HCT116 (cell line): ENCODE measurements at regions not wholly inside any gene's neighbourhood (a gene's known extent, or its start where the extent isn't known, plus 50 kb on each side); places are given as distances from the start of the nearest gene placed in this dataset.

Source experiments
- ATAC-seq: fragments of 200-7000 bp; cut with Tn5 transposase; 2 replicates; pipeline ENCODE4 v1.9.1; 2020; ENCODE audit warnings: mild to moderate bottlenecking, moderate library complexity
- BruUV-seq: library from RNA; stranded (reverse); fragments of 400-500 nt; replicated peaks from 2 replicates; lab custom pipeline; 2021; lab: Mats Ljungman, UMichigan
- CTCF ChIA-PET: fragments of 300-600 bp; sonication (Branson Sonifier 250); formaldehyde crosslinking; loops from one replicate; lab custom pipeline; 2021; ENCODE audit warnings: antibody characterized with exemption; lab: Charles Lee
- POLR2A ChIA-PET: fragments of 300-600, 350-600 bp; sonication (Branson Sonifier 250); formaldehyde crosslinking; loops from one replicate; lab custom pipeline; 2021; ENCODE audit warnings: antibody characterized with exemption; lab: Charles Lee
- RAD21 ChIA-PET, 2 experiments: fragments of 300-600 bp; sonication (Branson Sonifier 250); formaldehyde crosslinking; loops; one replicate each; lab custom pipeline; 2023; ENCODE audit warnings: low total read pairs in 2 of 2; ENCODE audit not compliant: uncharacterized antibody in 2 of 2, unreplicated experiment in 2 of 2, low non-redundant PET in 1 of 2; lab: Charles Lee
- DNase-seq: peaks from one replicate; pipeline ENCODE4 v3.0.0-alpha.2; 2010; ENCODE audit warnings: low read depth, low spot score
- H2AFZ ChIP-seq: fragments of 200-600 bp; shearing (Covaris generic), sonication (generic); 2 replicates; pipeline ENCODE4 v1.6.1; 2017; ENCODE audit warnings: low read depth, mixed run types, mixed read lengths, antibody characterized with exemption, low read length; ENCODE audit not compliant: poor library complexity, severe bottlenecking
- H3K27ac ChIP-seq: 2 replicates; pipeline ENCODE4 v1.5.1; 2012; ENCODE audit warnings: low read depth, low read length
- H3K27me3 ChIP-seq: fragments of 200-600 bp; sonication (generic); 2 replicates; pipeline ENCODE4 v1.6.1; 2016; ENCODE audit warnings: mixed run types, low read length, mixed read lengths; ENCODE audit not compliant: insufficient read depth
- H3K36me3 ChIP-seq, 2 experiments: fragments of 200-500 bp in 1 of 2; fragments of 200-600 bp in 1 of 2; sonication (Bioruptor generic) in 1 of 2; sonication (generic) in 1 of 2; 2 replicates each; pipeline versions ENCODE4 v1.5.1 to v1.6.1; 2014 to 2016; ENCODE audit warnings: low read length in 2 of 2, inconsistent platforms in 1 of 2, mixed read lengths in 1 of 2, mixed run types in 1 of 2; ENCODE audit not compliant: insufficient read depth in 2 of 2, control insufficient read depth in 1 of 2
- H3K4me1 ChIP-seq, 2 experiments: fragments of 200-600 bp in 1 of 2; sonication (generic) in 1 of 2; 2 replicates each; pipeline versions ENCODE4 v1.5.1 to v1.6.1; 2012 to 2017; ENCODE audit warnings: low read length in 2 of 2, inconsistent platforms in 1 of 2, mild to moderate bottlenecking in 1 of 2, mixed read lengths in 1 of 2, mixed run types in 1 of 2, moderate library complexity in 1 of 2; ENCODE audit not compliant: insufficient read depth in 2 of 2, control insufficient read depth in 1 of 2
- H3K4me2 ChIP-seq: fragments of 200-600 bp; sonication (generic); 2 replicates; pipeline ENCODE4 v1.6.1; 2017; ENCODE audit warnings: mixed run types, low read length, mixed read lengths
- H3K4me3 ChIP-seq, 2 experiments: fragments of 200-600 bp in 1 of 2; sonication (generic) in 1 of 2; replicated peaks in 1 of 2; 2 replicates each; pipeline ENCODE4 v1.5.1; 2011 to 2016; ENCODE audit warnings: low read length in 2 of 2, control low read depth in 1 of 2, low read depth in 1 of 2, mild to moderate bottlenecking in 1 of 2, mixed read lengths in 1 of 2, mixed run types in 1 of 2
- H3K79me2 ChIP-seq: fragments of 200-600 bp; sonication (generic); 2 replicates; pipeline ENCODE4 v1.6.1; 2017; ENCODE audit warnings: mild to moderate bottlenecking, mixed run types, low read length, moderate library complexity, mixed read lengths; ENCODE audit not compliant: insufficient read depth
- H3K9ac ChIP-seq: fragments of 200-600 bp; sonication (generic); 2 replicates; pipeline ENCODE4 v1.6.1; 2016; ENCODE audit warnings: low read length, mixed read lengths
- H3K9me2 ChIP-seq: fragments of 200-600 bp; sonication (generic), shearing (Covaris generic); 2 replicates; pipeline ENCODE4 v1.6.1; 2017; ENCODE audit warnings: mixed run types, mild to moderate bottlenecking, moderate library complexity; ENCODE audit not compliant: insufficient read depth
- H3K9me3 ChIP-seq, 2 experiments: fragments of 200-500 bp in 1 of 2; fragments of 200-600 bp in 1 of 2; sonication (Bioruptor generic) in 1 of 2; sonication (generic) in 1 of 2; 2 replicates each; pipeline ENCODE4 v1.6.1; 2014 to 2017; ENCODE audit warnings: low read length in 2 of 2, mixed read lengths in 2 of 2, inconsistent platforms in 1 of 2, low read depth in 1 of 2, mild to moderate bottlenecking in 1 of 2, mixed run types in 1 of 2, moderate library complexity in 1 of 2; ENCODE audit not compliant: control insufficient read depth in 1 of 2, insufficient read depth in 1 of 2
- H4K20me1 ChIP-seq: fragments of 200-600 bp; sonication (generic), shearing (Covaris generic); 2 replicates; pipeline ENCODE4 v1.6.1; 2017; ENCODE audit warnings: mixed run types, mild to moderate bottlenecking, moderate library complexity; ENCODE audit not compliant: insufficient read depth
- CBX3 ChIP-seq: IDR thresholded peaks from 2 replicates; pipeline ENCODE4 v1.6.1; 2012; ENCODE audit warnings: low read depth
- CEBPB ChIP-seq: IDR thresholded peaks from 2 replicates; pipeline ENCODE4 v1.6.1; 2012; ENCODE audit warnings: low read depth
- CTCF ChIP-seq, 3 experiments: fragments of 200-600 bp in 1 of 3; sonication (generic) in 1 of 3; IDR thresholded peaks in 2 of 3; conservative IDR thresholded peaks in 1 of 3; 2 replicates each; pipeline ENCODE4 v1.5.1; 2012 to 2017; ENCODE audit warnings: low read depth in 2 of 3, low read length in 2 of 3, antibody characterized with exemption in 1 of 3, borderline replicate concordance in 1 of 3, control low read depth in 1 of 3, mild to moderate bottlenecking in 1 of 3, mixed read lengths in 1 of 3, mixed run types in 1 of 3, moderate library complexity in 1 of 3; ENCODE audit not compliant: insufficient read depth in 1 of 3
- EZH2 ChIP-seq: fragments of 200-600 bp; sonication (generic); IDR thresholded peaks from 2 replicates; pipeline ENCODE4 v1.6.1; 2017; ENCODE audit warnings: antibody characterized with exemption, mixed run types
- EZH2phosphoT487 ChIP-seq: fragments of 200-600 bp; IDR thresholded peaks from 2 replicates; pipeline ENCODE4 v1.6.1; 2018; ENCODE audit warnings: antibody characterized with exemption, borderline replicate concordance
- FOSL1 ChIP-seq: IDR thresholded peaks from 2 replicates; pipeline ENCODE4 v1.6.1; 2012; ENCODE audit warnings: low read depth
- JUND ChIP-seq: IDR thresholded peaks from 2 replicates; pipeline ENCODE4 v1.6.1; 2012
- MAX ChIP-seq: IDR thresholded peaks from 2 replicates; pipeline ENCODE4 v1.6.1; 2012
- POLR2AphosphoS5 ChIP-seq: IDR thresholded peaks from 2 replicates; pipeline ENCODE4 v1.6.1; 2011; ENCODE audit warnings: mild to moderate bottlenecking, low read depth, low read length, moderate library complexity
- RAD21 ChIP-seq: IDR thresholded peaks from 2 replicates; pipeline ENCODE4 v1.6.1; 2012; ENCODE audit warnings: low read depth, mild to moderate bottlenecking
- SIN3A ChIP-seq: IDR thresholded peaks from 2 replicates; pipeline ENCODE4 v1.6.1; 2012; ENCODE audit warnings: low read depth
- SP1 ChIP-seq: IDR thresholded peaks from 2 replicates; pipeline ENCODE4 v1.6.1; 2012; ENCODE audit warnings: low read depth
- SRF ChIP-seq: IDR thresholded peaks from 2 replicates; pipeline ENCODE4 v1.6.1; 2012; ENCODE audit warnings: low read depth
- YY1 ChIP-seq: IDR thresholded peaks from 2 replicates; pipeline ENCODE4 v1.6.1; 2011; ENCODE audit warnings: low read length, low read depth, moderate library complexity, mild to moderate bottlenecking; ENCODE audit not compliant: insufficient replicate concordance; ENCODE audit errors: extremely low read depth
- ZBTB33 ChIP-seq: IDR thresholded peaks from 2 replicates; pipeline ENCODE4 v1.6.1; 2011; ENCODE audit warnings: mild to moderate bottlenecking, low read length, moderate library complexity; ENCODE audit not compliant: insufficient replicate concordance; ENCODE audit errors: extremely low read depth
- ZFX ChIP-seq: fragments of 450-650 bp; IDR thresholded peaks from 2 replicates; pipeline ENCODE4 v1.6.1; 2017
- intact Hi-C: fragments of 100-400 bp; cut with micrococcal nuclease; formaldehyde crosslinking; loops from 2 replicates; pipeline ENCODE4 v1.10.0; 2022
- TF ChIP-seq, protein P1 (sequence below): IDR thresholded peaks from 2 replicates; pipeline ENCODE4 v1.6.1; 2012

DNA sequence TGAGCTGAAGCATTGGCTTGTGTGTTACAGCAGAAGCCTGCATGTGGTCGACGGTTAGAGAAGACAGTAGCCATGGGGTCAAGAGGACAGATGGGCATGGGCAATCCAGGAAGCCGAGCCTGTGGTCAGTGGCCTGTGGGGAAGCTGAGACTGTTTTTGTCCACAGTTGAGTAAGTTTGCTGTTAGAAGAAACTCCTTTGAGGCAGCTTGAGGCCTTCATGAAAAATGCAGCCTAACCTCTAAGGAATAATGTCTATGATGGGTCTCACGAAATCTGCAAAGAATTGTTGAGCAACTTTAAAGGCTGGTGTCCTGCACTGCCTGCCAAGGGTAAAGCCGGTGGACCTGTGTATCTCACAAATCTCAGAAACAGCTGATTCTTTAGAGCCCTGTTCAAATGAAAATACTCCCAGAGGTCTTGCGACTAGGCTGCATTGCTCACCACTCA, 322.4 kb downstream of the SETD4 start:
- intact Hi-C loops = no loop called here
- no peak overlapping the region for H3K27ac ChIP-seq
- peaks cover 2 to 11% of the 10 kb centered on the region in 2 experiments; a peak in 2 of 4 replicates for H3K4me1 ChIP-seq
- ChIA-PET RAD21 (no interaction called here), CTCF (no interaction called here), POLR2A (interaction anchor here (0.9 kb wide), 1 partner anchor 20 kb away, joined by 3 read pairs; no protein-coding TSS in a partner anchor)
- BruUV-seq = no TSS peak
- DNase-seq = no peak
- H3K4me3 ChIP-seq = no peak overlapping the region
- H3K27me3 ChIP-seq = no peaks in the 10 kb centered on the region
- no peak overlapping the region for H3K4me2 ChIP-seq
- H3K9ac ChIP-seq = no peak overlapping the region
- no peaks in the 10 kb centered on the region for H3K79me2 ChIP-seq
- H3K9me2 ChIP-seq = no peaks in the 10 kb centered on the region
- H2AFZ ChIP-seq = no peak overlapping the region
- peaks cover 2 to 3% of the 10 kb centered on the region in 2 experiments; a peak in 1 of 4 replicates for H3K9me3 ChIP-seq
- ATAC-seq = no peak
- TF ChIP-seq ZBTB33 (no peak), JUND (no peak), CBX3 (no peak), POLR2AphosphoS5 (no peak), MAX (no peak), EZH2phosphoT487 (no peak), SP1 (no peak), SIN3A (no peak), EZH2 (no peak), SRF (no peak), FOSL1 (no peak), CEBPB (no peak), RAD21 (no peak), ZFX (no peak), CTCF (IDR thresholded peaks at IDR 0.05 in 2 of 3, conservative IDR thresholded peaks at IDR 0.05 in 1 of 3; ENCODE audit: borderline replicate concordance in 1 of 3, insufficient read depth in 1 of 3, low read depth in 2 of 3, low read length in 2 of 3) (no peak), YY1 (no peak)
- TF ChIP-seq, protein P1, sequence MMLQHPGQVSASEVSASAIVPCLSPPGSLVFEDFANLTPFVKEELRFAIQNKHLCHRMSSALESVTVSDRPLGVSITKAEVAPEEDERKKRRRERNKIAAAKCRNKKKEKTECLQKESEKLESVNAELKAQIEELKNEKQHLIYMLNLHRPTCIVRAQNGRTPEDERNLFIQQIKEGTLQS = no peak
- H3K36me3 ChIP-seq = no peaks in the 10 kb centered on the region
- H4K20me1 ChIP-seq = no peaks in the 10 kb centered on the region
